ENCODE measurements at regions not wholly inside any gene's neighbourhood (a gene's known extent, or its start where the extent isn't known, plus 50 kb on each side); places are given as distances from the start of the nearest gene placed in this dataset.
"Not testable (repeated sequence)": the region's sequence is repeated elsewhere in the genome, so short reads cannot be mapped to it uniquely, and the experiment has no call there.

- Histone ChIP-seq H3K4me3 (ENCODE audit: low read depth, low read length) (no peak overlapping the region), H3K36me3 (ENCODE audit: control insufficient read depth, insufficient read depth, low read length) (no peaks in the 10 kb centered on the region), H3K9ac (ENCODE audit: low read length) (no peak overlapping the region), H3K4me1 (ENCODE audit: control insufficient read depth, insufficient read depth, low read length) (peaks cover 8% of the 10 kb centered on the region), H3K27me3 (ENCODE audit: control insufficient read depth, insufficient read depth, low read length) (no peaks in the 10 kb centered on the region), H3K27ac (ENCODE audit: low read depth, low read length) (no peak overlapping the region), H3K9me3 (ENCODE audit: control insufficient read depth, insufficient read depth, low read depth, low read length) (peaks cover 6% of the 10 kb centered on the region; the same call in 1 of the 2 replicates)
Measured at GRCh38 chr12:108424026-108424425, 84.9 kb upstream of the CMKLR1 start.

GRCh38 chr12:108423486-108423885 is 84.4 kb upstream of the CMKLR1 start:
- peaks cover 8% of the 10 kb centered on the region for H3K4me1 ChIP-seq (ENCODE audit: control insufficient read depth, insufficient read depth, low read length)
- no peak overlapping the region for H3K4me3 ChIP-seq (ENCODE audit: low read depth, low read length)
- no peak overlapping the region for H3K9ac ChIP-seq (ENCODE audit: low read length)
- peaks cover 6% of the 10 kb centered on the region; the same call in 1 of the 2 replicates for H3K9me3 ChIP-seq (ENCODE audit: control insufficient read depth, insufficient read depth, low read depth, low read length)
- H3K36me3 ChIP-seq (ENCODE audit: control insufficient read depth, insufficient read depth, low read length), result no peaks in the 10 kb centered on the region
- H3K27ac ChIP-seq (ENCODE audit: low read depth, low read length), result no peak overlapping the region
- H3K27me3 ChIP-seq (ENCODE audit: control insufficient read depth, insufficient read depth, low read length), result no peaks in the 10 kb centered on the region

GRCh38 chr12:108421082-108421481 is 82.0 kb upstream of the CMKLR1 start:
- H3K27ac ChIP-seq (ENCODE audit: low read depth, low read length), result not testable (repeated sequence)

GRCh38 chr12:108420421-108420820 is 81.3 kb upstream of the CMKLR1 start:
- not testable (repeated sequence) for H3K9me3 ChIP-seq (ENCODE audit: control insufficient read depth, insufficient read depth, low read depth, low read length); H3K36me3 ChIP-seq (ENCODE audit: control insufficient read depth, insufficient read depth, low read length); H3K4me3 ChIP-seq (ENCODE audit: low read depth, low read length); H3K27ac ChIP-seq (ENCODE audit: low read depth, low read length); H3K27me3 ChIP-seq (ENCODE audit: control insufficient read depth, insufficient read depth, low read length); H3K4me1 ChIP-seq (ENCODE audit: control insufficient read depth, insufficient read depth, low read length); H3K9ac ChIP-seq (ENCODE audit: low read length)

More at GRCh38 chr12:108421082-108421481, 82.0 kb upstream of the CMKLR1 start:
- not testable (repeated sequence) for H3K27me3 ChIP-seq (ENCODE audit: control insufficient read depth, insufficient read depth, low read length); H3K9ac ChIP-seq (ENCODE audit: low read length); H3K4me1 ChIP-seq (ENCODE audit: control insufficient read depth, insufficient read depth, low read length); H3K36me3 ChIP-seq (ENCODE audit: control insufficient read depth, insufficient read depth, low read length); H3K4me3 ChIP-seq (ENCODE audit: low read depth, low read length); H3K9me3 ChIP-seq (ENCODE audit: control insufficient read depth, insufficient read depth, low read depth, low read length)

- H3K4me3 ChIP-seq (ENCODE audit: low read depth, low read length), result no peak overlapping the region
- H3K9me3 ChIP-seq (ENCODE audit: control insufficient read depth, insufficient read depth, low read depth, low read length), result peaks cover 6% of the 10 kb centered on the region; the same call in 1 of the 2 replicates
- H3K36me3 ChIP-seq (ENCODE audit: control insufficient read depth, insufficient read depth, low read length), result no peaks in the 10 kb centered on the region
- no peak overlapping the region for H3K9ac ChIP-seq (ENCODE audit: low read length)
- H3K27me3 ChIP-seq (ENCODE audit: control insufficient read depth, insufficient read depth, low read length), result no peaks in the 10 kb centered on the region
- peaks cover 4% of the 10 kb centered on the region; the same call in 1 of the 2 replicates for H3K4me1 ChIP-seq (ENCODE audit: control insufficient read depth, insufficient read depth, low read length)
- no peak overlapping the region for H3K27ac ChIP-seq (ENCODE audit: low read depth, low read length)
Measured at GRCh38 chr12:108419949-108420348, 80.8 kb upstream of the CMKLR1 start.

- no peaks in the 10 kb centered on the region for H3K27me3 ChIP-seq (ENCODE audit: control insufficient read depth, insufficient read depth, low read length)
- H3K27ac ChIP-seq (ENCODE audit: low read depth, low read length), result no peak overlapping the region
- H3K4me3 ChIP-seq (ENCODE audit: low read depth, low read length), result no peak overlapping the region
- H3K36me3 ChIP-seq (ENCODE audit: control insufficient read depth, insufficient read depth, low read length), result no peaks in the 10 kb centered on the region
- H3K4me1 ChIP-seq (ENCODE audit: control insufficient read depth, insufficient read depth, low read length), result peaks cover 4% of the 10 kb centered on the region; the same call in 1 of the 2 replicates
- H3K9me3 ChIP-seq (ENCODE audit: control insufficient read depth, insufficient read depth, low read depth, low read length), result peaks cover 6% of the 10 kb centered on the region; the same call in 1 of the 2 replicates
- H3K9ac ChIP-seq (ENCODE audit: low read length), result no peak overlapping the region
Measured at GRCh38 chr12:108418164-108418890, 79.2 kb upstream of the CMKLR1 start.

GRCh38 chr12:108414021-108414420 is 74.9 kb upstream of the CMKLR1 start:
- peaks cover 6% of the 10 kb centered on the region for H3K4me1 ChIP-seq (ENCODE audit: control insufficient read depth, insufficient read depth, low read length)
- no peaks in the 10 kb centered on the region for H3K36me3 ChIP-seq (ENCODE audit: control insufficient read depth, insufficient read depth, low read length)
- H3K9me3 ChIP-seq (ENCODE audit: control insufficient read depth, insufficient read depth, low read depth, low read length), result no peaks in the 10 kb centered on the region
- H3K4me3 ChIP-seq (ENCODE audit: low read depth, low read length), result no peak overlapping the region
- H3K9ac ChIP-seq (ENCODE audit: low read length), result no peak overlapping the region
- H3K27ac ChIP-seq (ENCODE audit: low read depth, low read length), result no peak overlapping the region
- H3K27me3 ChIP-seq (ENCODE audit: control insufficient read depth, insufficient read depth, low read length), result no peaks in the 10 kb centered on the region

- Histone ChIP-seq H3K36me3 (ENCODE audit: control insufficient read depth, insufficient read depth, low read length) (no peaks in the 10 kb centered on the region), H3K4me3 (ENCODE audit: low read depth, low read length) (no peak overlapping the region), H3K27me3 (ENCODE audit: control insufficient read depth, insufficient read depth, low read length) (no peaks in the 10 kb centered on the region), H3K4me1 (ENCODE audit: control insufficient read depth, insufficient read depth, low read length) (peaks cover 6% of the 10 kb centered on the region), H3K9me3 (ENCODE audit: control insufficient read depth, insufficient read depth, low read depth, low read length) (no peaks in the 10 kb centered on the region), H3K27ac (ENCODE audit: low read depth, low read length) (no peak overlapping the region), H3K9ac (ENCODE audit: low read length) (no peak overlapping the region)
Measured at GRCh38 chr12:108410689-108411088, 71.6 kb upstream of the CMKLR1 start.

GRCh38 chr12:108409481-108409880 is 70.4 kb upstream of the CMKLR1 start:
- Histone ChIP-seq H3K9ac (ENCODE audit: low read length) (no peak overlapping the region), H3K36me3 (ENCODE audit: control insufficient read depth, insufficient read depth, low read length) (no peaks in the 10 kb centered on the region), H3K27ac (ENCODE audit: low read depth, low read length) (no peak overlapping the region), H3K27me3 (ENCODE audit: control insufficient read depth, insufficient read depth, low read length) (no peaks in the 10 kb centered on the region), H3K4me1 (ENCODE audit: control insufficient read depth, insufficient read depth, low read length) (peaks cover 6% of the 10 kb centered on the region), H3K4me3 (ENCODE audit: low read depth, low read length) (no peak overlapping the region), H3K9me3 (ENCODE audit: control insufficient read depth, insufficient read depth, low read depth, low read length) (no peaks in the 10 kb centered on the region)

GRCh38 chr12:108403952-108404351 is 64.8 kb upstream of the CMKLR1 start:
- H3K27me3 ChIP-seq (ENCODE audit: control insufficient read depth, insufficient read depth, low read length), result no peaks in the 10 kb centered on the region

GRCh38 chr12:108401964-108402363 is 62.9 kb upstream of the CMKLR1 start:
- Histone ChIP-seq H3K27me3 (ENCODE audit: control insufficient read depth, insufficient read depth, low read length) (no peaks in the 10 kb centered on the region), H3K9ac (ENCODE audit: low read length) (no peak overlapping the region), H3K36me3 (ENCODE audit: control insufficient read depth, insufficient read depth, low read length) (no peaks in the 10 kb centered on the region), H3K4me3 (ENCODE audit: low read depth, low read length) (no peak overlapping the region), H3K4me1 (ENCODE audit: control insufficient read depth, insufficient read depth, low read length) (0 out of 2 replicates have a peak, but pooled peaks cover 7% of the 10 kb centered on the region), H3K27ac (ENCODE audit: low read depth, low read length) (no peak overlapping the region), H3K9me3 (ENCODE audit: control insufficient read depth, insufficient read depth, low read depth, low read length) (no peaks in the 10 kb centered on the region)

More at GRCh38 chr12:108403952-108404351, 64.8 kb upstream of the CMKLR1 start:
- Histone ChIP-seq H3K9ac (ENCODE audit: low read length) (no peak overlapping the region), H3K36me3 (ENCODE audit: control insufficient read depth, insufficient read depth, low read length) (no peaks in the 10 kb centered on the region), H3K9me3 (ENCODE audit: control insufficient read depth, insufficient read depth, low read depth, low read length) (no peaks in the 10 kb centered on the region), H3K4me1 (ENCODE audit: control insufficient read depth, insufficient read depth, low read length) (0 out of 2 replicates have a peak, but pooled peaks cover 7% of the 10 kb centered on the region), H3K4me3 (ENCODE audit: low read depth, low read length) (no peak overlapping the region), H3K27ac (ENCODE audit: low read depth, low read length) (no peak overlapping the region)

Measured in HUES6 (cell line).